Left ventricle myocardium inferior (tissue), 1 donor: ENCODE measurements at regions not wholly inside any gene's neighbourhood (a gene's known extent, or its start where the extent isn't known, plus 50 kb on each side); places are given as distances from the start of the nearest gene placed in this dataset.

Source experiments
- DNase-seq: peaks from one replicate; pipeline ENCODE4 v3.0.0-alpha.2; 2020
- H3K27ac ChIP-seq: fragments of 200-600 bp; replicated peaks from 2 replicates; pipeline ENCODE4 v1.8.0; 2021
- H3K27me3 ChIP-seq: fragments of 200-600 bp; 2 replicates; pipeline ENCODE4 v1.8.0; 2021; ENCODE audit warnings: low read depth
- H3K36me3 ChIP-seq: fragments of 200-600 bp; 2 replicates; pipeline ENCODE4 v1.8.0; 2021
- H3K4me1 ChIP-seq: fragments of 200-600 bp; 2 replicates; pipeline ENCODE4 v1.8.0; 2021
- H3K4me3 ChIP-seq: fragments of 200-600 bp; 2 replicates; pipeline ENCODE4 v1.8.0; 2021; ENCODE audit warnings: mild to moderate bottlenecking, moderate library complexity
- H3K9me3 ChIP-seq: fragments of 200-600 bp; replicated peaks from 2 replicates; pipeline ENCODE4 v1.8.0; 2021
- CTCF ChIP-seq: fragments of 200-600 bp; IDR thresholded peaks from 2 replicates; pipeline ENCODE4 v1.8.0; 2021; ENCODE audit warnings: antibody characterized with exemption, mild to moderate bottlenecking, borderline replicate concordance
- intact Hi-C: fragments of 100-400 bp; cut with micrococcal nuclease; formaldehyde crosslinking; loops from one replicate; pipeline ENCODE4 v1.11.0; 2022
- donor health status: DM: no; HTN: yes; CAD: no; lungs with severe emphysema.

- Histone ChIP-seq H3K4me1 (no peaks in the 10 kb centered on the region), H3K36me3 (no peaks in the 10 kb centered on the region), H3K9me3 (no peaks in the 10 kb centered on the region), H3K27me3 (no peaks in the 10 kb centered on the region), H3K4me3 (no peak overlapping the region), H3K27ac (no peak overlapping the region)
- intact Hi-C loops = no loop called here
- DNase-seq = no peak
- no peak for TF ChIP-seq CTCF
These were observed 73.8 kb downstream of the CBLN2 start for GRCh38 chr18:72470391-72470790.

GRCh38 chr18:72468021-72468710, 76.0 kb downstream of the CBLN2 start:
- no peak for DNase-seq
- Histone ChIP-seq H3K27me3 (no peaks in the 10 kb centered on the region), H3K9me3 (peaks cover 7% of the 10 kb centered on the region), H3K27ac (no peak overlapping the region), H3K4me3 (no peak overlapping the region), H3K4me1 (no peaks in the 10 kb centered on the region), H3K36me3 (no peaks in the 10 kb centered on the region)
- no peak for TF ChIP-seq CTCF
- intact Hi-C loops = no loop called here

- H3K9me3 ChIP-seq = peaks cover 6% of the 10 kb centered on the region
- intact Hi-C loops = no loop called here
- no peak overlapping the region for H3K4me3 ChIP-seq
- no peaks in the 10 kb centered on the region for H3K4me1 ChIP-seq
- DNase-seq = no peak
- TF ChIP-seq CTCF = no peak
- H3K36me3 ChIP-seq = no peaks in the 10 kb centered on the region
- no peaks in the 10 kb centered on the region for H3K27me3 ChIP-seq
- no peak overlapping the region for H3K27ac ChIP-seq
These were observed 83.9 kb downstream of the CBLN2 start for GRCh38 chr18:72460210-72460680.

- no peak for DNase-seq
- TF ChIP-seq CTCF = no peak
- Histone ChIP-seq H3K27ac (no peak overlapping the region), H3K27me3 (no peaks in the 10 kb centered on the region), H3K4me1 (no peaks in the 10 kb centered on the region), H3K4me3 (no peak overlapping the region), H3K9me3 (no peaks in the 10 kb centered on the region), H3K36me3 (no peaks in the 10 kb centered on the region)
- intact Hi-C loops = no loop called here
These were observed 85.9 kb downstream of the CBLN2 start for GRCh38 chr18:72458271-72458670.

- no peak overlapping the region for H3K4me3 ChIP-seq
- peaks cover under 1% of the 10 kb centered on the region for H3K9me3 ChIP-seq
- no peak for DNase-seq
- intact Hi-C loops = no loop called here
- TF ChIP-seq CTCF = no peak
- H3K4me1 ChIP-seq = no peaks in the 10 kb centered on the region
- no peak overlapping the region for H3K27ac ChIP-seq
- no peaks in the 10 kb centered on the region for H3K27me3 ChIP-seq
- no peaks in the 10 kb centered on the region for H3K36me3 ChIP-seq
These were observed 87.3 kb downstream of the CBLN2 start for GRCh38 chr18:72456802-72457201.
